GM21529 (cell line): ENCODE measurements at regions not wholly inside any gene's neighbourhood (a gene's known extent, or its start where the extent isn't known, plus 50 kb on each side); places are given as distances from the start of the nearest gene placed in this dataset.

Experiments
- ATAC-seq: cut with Tn5 transposase; IDR thresholded peaks from one replicate; pipeline ENCODE4 v1.9.1; 2021; ENCODE audit not compliant: unreplicated experiment

DNA sequence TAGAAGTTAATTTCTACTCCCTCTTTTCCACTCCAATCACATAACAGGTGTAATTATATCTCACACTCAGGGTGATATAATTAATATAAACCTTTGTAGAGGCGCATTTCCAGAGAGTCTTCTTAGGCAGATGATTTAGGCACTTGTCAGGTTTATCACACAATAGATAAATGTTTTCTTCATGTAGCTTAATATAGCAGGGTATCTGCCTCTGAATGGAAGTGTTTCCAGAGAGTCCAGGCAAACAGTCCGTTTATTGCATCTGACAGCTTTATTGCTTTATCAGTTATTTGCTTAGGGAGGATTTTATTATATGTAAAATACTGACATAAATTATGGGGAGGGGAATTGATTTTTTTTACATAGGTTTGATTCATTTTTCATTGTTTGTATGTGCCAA is 766.3 kb downstream of the SLC4A3 start:
- no peak for ATAC-seq

- no peak for ATAC-seq
Measured at GRCh38 chr2:220394433-220394832, 767.0 kb downstream of the SLC4A3 start.

DNA sequence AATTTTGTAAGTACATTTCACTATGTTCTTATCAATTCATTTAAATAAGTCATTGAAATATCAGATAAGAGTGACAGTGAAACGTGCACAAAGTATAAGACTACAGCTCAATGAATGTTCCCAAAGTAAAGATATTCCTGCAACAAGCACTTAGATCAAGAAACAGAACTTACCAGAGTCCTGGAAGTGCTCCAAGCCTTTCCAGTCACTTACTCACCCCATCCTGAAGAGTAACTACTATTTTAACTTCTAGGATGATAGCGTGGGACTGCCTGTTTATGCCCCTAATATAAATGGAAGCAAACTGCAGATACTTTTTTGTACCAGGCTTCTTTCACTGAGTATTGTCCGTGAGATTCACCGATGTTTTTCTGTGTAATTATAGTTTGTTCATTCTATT is 768.9 kb downstream of the SLC4A3 start:
- no peak for ATAC-seq

GRCh38 chr2:220410296-220410695 is 782.9 kb downstream of the SLC4A3 start:
- ATAC-seq = no peak

DNA sequence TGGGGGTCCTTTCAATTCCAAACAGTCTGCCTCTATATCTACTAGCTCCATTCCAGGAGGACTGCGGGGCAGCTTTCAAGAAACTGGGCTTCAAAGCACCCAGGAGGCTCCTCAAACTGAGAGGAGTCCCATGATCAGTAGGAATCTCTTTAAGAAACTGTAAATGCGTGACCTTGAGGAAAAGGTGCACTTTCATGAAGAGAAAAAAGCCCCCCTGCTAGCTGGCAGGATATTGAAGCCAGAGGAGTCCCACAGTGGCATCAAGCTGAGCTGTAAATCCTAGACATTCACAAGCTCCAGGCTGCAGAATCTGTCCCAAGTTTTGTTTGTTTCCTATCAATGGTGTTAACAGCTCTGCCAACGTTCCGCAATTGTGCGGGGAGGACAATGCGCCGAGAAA is 790.1 kb downstream of the SLC4A3 start:
- ATAC-seq = no peak

DNA sequence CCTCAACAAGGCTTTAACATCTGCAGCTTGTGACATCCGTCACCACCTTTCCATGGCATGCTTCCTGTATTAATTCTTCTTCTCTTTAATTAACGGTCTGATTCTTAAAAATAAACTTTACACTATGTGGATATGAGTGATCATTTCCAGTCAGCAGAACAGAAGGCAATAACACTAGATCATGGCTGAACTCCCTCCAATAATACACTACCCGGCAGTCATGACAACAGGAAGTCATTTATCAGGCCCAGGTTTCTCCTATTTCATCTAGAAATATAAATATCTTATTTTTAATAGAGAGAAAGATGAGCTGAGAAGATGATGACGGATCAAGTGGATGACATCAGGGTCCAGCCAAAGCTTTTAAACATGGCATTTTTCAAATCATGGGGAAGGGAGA is 792.2 kb downstream of the SLC4A3 start:
- no peak for ATAC-seq

GRCh38 chr2:220420820-220421219 is 793.4 kb downstream of the SLC4A3 start:
- no peak for ATAC-seq

DNA sequence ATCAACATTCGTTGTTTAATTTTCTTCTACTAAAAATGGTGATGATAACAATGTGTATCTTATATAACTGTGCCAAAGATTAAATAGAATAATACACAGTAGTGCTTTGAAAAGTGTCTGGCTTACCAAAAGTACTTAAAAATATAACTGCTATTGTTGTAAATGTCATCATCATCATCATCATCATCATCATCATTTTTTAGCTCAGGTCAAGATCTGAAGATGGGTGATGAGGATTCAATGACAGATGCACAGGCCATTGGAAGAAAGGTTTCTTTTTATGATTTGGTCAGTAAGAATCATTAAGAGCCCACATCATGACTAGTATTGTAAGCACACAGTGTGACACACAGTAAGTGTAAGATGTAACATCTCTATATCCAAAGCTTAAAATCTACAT is 795.2 kb downstream of the SLC4A3 start:
- no peak for ATAC-seq

DNA sequence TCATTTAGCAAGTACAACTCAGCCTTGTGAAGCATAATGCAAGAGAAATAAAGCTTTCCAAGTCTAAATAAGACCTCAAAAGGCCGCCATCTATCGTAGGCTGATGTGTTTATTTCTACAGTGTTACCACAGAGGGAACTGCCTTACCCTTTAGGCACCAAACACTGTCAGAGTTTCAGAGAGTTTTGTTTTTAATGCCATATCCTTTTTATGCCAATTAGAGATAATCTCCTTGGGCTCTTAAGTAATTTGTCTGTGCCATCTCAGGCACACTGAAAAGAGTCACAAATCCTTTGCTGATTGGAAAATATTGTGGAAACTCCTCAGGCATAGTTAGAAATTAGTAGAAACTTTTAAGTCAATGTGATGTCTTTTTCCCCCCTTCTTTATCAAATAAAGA is 797.1 kb downstream of the SLC4A3 start:
- no peak for ATAC-seq

GRCh38 chr2:220432645-220433044 is 805.2 kb downstream of the SLC4A3 start:
- peak; percentile 74 for ATAC-seq

DNA sequence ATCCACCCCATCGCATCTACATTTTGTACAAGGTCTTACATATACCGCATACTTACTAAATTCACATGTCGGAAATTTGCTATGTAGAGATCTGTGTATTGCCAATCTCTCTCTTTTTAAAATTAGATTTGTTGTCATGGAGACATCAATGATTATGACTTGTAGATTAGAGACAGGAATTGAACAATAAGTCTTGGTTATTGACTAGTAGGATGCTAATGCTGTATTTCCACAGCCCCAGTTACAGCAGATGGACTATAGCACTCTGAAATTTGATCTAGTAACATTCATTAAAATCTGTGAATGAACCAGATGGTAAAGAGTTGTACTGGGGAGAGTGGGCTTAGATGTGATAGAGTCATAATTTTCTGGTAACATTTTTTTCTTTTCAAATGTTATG is 805.7 kb downstream of the SLC4A3 start:
- no peak for ATAC-seq

- ATAC-seq = no peak
Measured at GRCh38 chr2:220434385-220434784, 807.0 kb downstream of the SLC4A3 start.

- ATAC-seq = no peak
Measured at GRCh38 chr2:220437938-220438337, 810.5 kb downstream of the SLC4A3 start.

DNA sequence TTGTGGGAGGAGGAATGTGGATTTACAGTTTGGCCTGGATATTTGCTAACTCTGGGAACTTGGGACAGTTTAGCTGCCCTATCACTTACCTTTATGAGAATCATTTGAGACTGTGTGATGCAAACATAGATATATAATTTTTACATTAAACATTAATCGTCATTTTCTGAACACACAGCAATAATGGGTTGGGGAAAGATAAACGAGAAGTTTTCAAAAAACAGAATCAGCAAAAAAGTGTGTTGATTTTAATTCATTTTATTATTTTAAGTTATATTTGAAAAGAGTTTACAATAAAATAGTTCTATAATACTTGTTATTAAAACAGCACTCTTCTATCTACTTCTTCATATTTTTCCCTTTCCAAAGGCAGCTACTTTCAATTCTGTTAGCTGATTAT is 813.3 kb downstream of the SLC4A3 start:
- ATAC-seq = no peak

DNA sequence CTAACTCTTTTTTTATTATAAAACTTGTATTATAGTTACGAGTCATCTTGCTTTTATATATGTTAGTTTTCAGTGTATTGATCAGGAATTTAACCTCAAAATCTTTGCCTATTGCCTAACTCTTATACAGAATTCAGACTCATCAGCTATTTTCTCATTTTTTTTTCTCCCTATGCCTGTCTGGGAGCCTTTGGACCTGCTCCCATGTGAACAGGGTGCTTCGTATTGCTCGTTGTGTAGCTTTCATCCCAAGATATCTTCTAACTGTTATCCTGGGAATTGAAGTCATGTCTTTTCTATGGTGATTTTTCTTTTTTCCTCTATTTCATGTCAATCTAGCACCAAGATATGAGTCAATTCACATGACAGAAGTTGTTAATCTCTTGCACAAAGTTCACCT is 814.0 kb downstream of the SLC4A3 start:
- ATAC-seq = no peak

DNA sequence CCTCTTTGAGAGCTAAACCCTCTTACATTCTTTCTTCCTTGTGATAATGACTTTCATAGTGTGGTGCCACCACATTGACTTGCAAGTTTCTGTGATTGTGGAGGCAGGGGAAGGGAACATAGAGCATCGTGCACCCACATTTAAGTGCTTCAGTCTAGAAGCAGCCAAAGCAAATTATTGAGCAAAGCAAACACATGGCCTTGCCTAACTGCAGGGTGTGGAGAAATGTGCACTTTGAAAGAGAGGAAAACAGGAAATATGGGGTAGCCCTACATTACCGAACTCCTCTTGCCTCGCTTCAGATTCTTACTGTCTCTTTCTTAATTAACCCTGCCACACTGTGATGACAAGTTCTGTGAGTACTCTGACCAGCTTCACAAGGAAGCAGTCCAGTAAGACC is 814.6 kb downstream of the SLC4A3 start:
- no peak for ATAC-seq

DNA sequence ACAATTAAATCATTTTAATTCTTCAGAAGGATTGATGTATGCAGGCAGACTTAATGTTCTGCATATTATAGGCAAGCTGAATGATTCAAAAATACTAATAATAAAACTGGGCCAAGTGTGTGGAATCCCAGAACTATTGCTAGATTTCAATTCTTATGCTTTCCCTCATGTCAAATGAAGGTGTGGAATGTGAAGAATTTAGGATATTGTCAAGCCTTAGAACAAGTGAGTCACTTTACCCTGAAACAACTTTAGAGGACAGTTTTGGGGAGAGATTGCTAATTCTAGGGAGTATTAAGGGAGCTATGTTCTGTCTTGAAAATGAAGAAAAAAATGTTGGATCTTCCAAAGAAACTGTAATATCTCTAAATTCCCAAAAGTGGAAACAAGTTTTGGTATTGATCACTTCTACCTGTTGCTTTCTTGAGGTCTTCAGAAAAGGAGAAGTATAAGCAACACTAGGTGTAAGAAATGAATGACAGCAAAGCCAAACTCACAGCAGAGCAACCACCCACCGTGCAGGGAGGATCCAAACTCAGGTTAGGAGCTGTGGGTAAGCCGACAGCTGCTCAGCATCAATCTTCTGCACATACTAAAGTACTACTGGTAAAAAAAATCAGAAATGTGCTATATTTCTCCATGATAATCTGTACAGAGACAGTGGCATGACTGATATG is 818.1 kb downstream of the SLC4A3 start:
- no peak for ATAC-seq

- no peak for ATAC-seq
Measured at GRCh38 chr2:220446106-220446712, 818.8 kb downstream of the SLC4A3 start.

- no peak for ATAC-seq
Measured at GRCh38 chr2:220450846-220451245, 823.4 kb downstream of the SLC4A3 start.

GRCh38 chr2:220451438-220451837 is 824.0 kb downstream of the SLC4A3 start:
- ATAC-seq = no peak

- no peak for ATAC-seq
Measured at GRCh38 chr2:220452561-220452960, 825.1 kb downstream of the SLC4A3 start.

DNA sequence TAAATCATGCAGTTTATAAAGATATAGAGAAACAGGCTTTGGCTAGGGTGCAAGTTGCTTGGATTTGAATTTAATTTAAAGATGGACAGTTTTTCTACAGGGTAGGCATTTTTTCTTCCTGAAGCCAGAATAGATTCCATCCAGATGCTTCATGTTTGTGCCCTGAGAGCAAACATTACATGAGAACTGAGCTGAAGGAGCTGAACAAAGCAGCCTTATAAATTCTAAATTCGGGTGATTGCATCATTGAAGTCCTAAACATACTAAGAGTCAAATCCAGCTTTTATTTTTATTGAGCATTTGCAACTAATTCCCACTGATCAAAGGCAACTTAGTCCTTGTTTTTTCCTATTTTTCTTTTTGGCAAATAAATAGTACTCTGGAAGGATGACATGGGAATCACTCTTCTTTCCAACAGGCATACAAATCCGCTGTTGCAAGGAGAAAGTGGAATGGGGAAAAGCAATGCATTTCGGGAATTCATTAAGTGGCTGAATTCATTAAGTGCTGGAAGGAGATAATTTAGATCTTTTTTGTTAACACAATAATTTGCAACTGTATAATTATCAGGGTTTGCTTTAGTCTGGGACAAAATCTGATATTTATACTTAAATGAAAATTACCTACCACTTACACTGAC is 828.0 kb downstream of the SLC4A3 start:
- ATAC-seq = no peak

- no peak for ATAC-seq
Measured at GRCh38 chr2:220458051-220458450, 830.6 kb downstream of the SLC4A3 start.
